H1 (cell line): ENCODE measurements at regions not wholly inside any gene's neighbourhood (a gene's known extent, or its start where the extent isn't known, plus 50 kb on each side); places are given as distances from the start of the nearest gene placed in this dataset. TPM values are rescaled to one million over a fixed set of nuclear protein-coding genes. Genes with fewer than 3 reads are reported as not detected.
"Not testable (repeated sequence)": the region's sequence is repeated elsewhere in the genome, so short reads cannot be mapped to it uniquely, and the experiment has no call there.

ENCODE experiments used
- CTCF ChIA-PET: fragments of 300-600 bp; sonication (Branson Sonifier 250); formaldehyde crosslinking; loops from one replicate; lab custom pipeline; 2021; ENCODE audit not compliant: partially characterized antibody; lab: Charles Lee
- POLR2A ChIA-PET: fragments of 300-600 bp; sonication (Branson Sonifier 250); formaldehyde crosslinking; loops from one replicate; lab custom pipeline; 2021; ENCODE audit warnings: inconsistent platforms; ENCODE audit not compliant: partially characterized antibody; lab: Charles Lee
- DNase-seq, 2 experiments: peaks; one replicate each; pipeline versions ENCODE4 v3.0.0 to v3.0.0-alpha.2; 2010 to 2022; ENCODE audit warnings: low spot score in 2 of 2, low read depth in 1 of 2, mixed read lengths in 1 of 2
- FAIRE-seq: peaks from 2 replicates; lab custom pipeline; 2011; peaks lifted over from hg19 to GRCh38; lab: Jason Lieb, UNC
- H2AFZ ChIP-seq: 2 replicates; pipeline ENCODE4 v1.8.1; 2012; ENCODE audit warnings: low read length, inconsistent platforms
- H2AK5ac ChIP-seq: 2 replicates; pipeline ENCODE4 v1.6.1; 2013; ENCODE audit warnings: low read depth, low read length
- H2BK120ac ChIP-seq: replicated peaks from 2 replicates; pipeline ENCODE3; 2013; ENCODE audit warnings: low read depth, low read length, inconsistent platforms
- H2BK12ac ChIP-seq: 2 replicates; pipeline ENCODE4 v1.6.1; 2013; ENCODE audit warnings: low read depth, low read length
- H2BK15ac ChIP-seq: 2 replicates; pipeline ENCODE4 v1.6.1; 2013; ENCODE audit warnings: low read length
- H2BK20ac ChIP-seq: 2 replicates; pipeline ENCODE4 v1.6.1; 2013; ENCODE audit warnings: low read length
- H2BK5ac ChIP-seq: 2 replicates; pipeline ENCODE4 v1.6.1; 2013; ENCODE audit warnings: low read depth, low read length
- H3K14ac ChIP-seq: 2 replicates; pipeline ENCODE4 v1.6.1; 2013; ENCODE audit warnings: inconsistent platforms; ENCODE audit not compliant: insufficient read length
- H3K18ac ChIP-seq: 2 replicates; pipeline ENCODE4 v1.6.1; 2013; ENCODE audit warnings: low read length; ENCODE audit errors: extremely low read depth
- H3K23ac ChIP-seq: 2 replicates; pipeline ENCODE4 v1.6.1; 2013; ENCODE audit warnings: inconsistent platforms; ENCODE audit not compliant: insufficient read length
- H3K23me2 ChIP-seq: 2 replicates; pipeline ENCODE4 v1.6.1; 2013; ENCODE audit warnings: low read depth, low read length
- H3K27ac ChIP-seq: 2 replicates; pipeline ENCODE4 v1.6.1; 2011; ENCODE audit warnings: low read depth, low read length, inconsistent platforms
- H3K27me3 ChIP-seq, 4 experiments: replicated peaks in 1 of 4; 1 replicate in 1 of 4; 2 replicates in 3 of 4; pipeline versions ENCODE4 v1.6.1 to v1.8.1; 2011 to 2013; ENCODE audit warnings: low read length in 3 of 4, mild to moderate bottlenecking in 3 of 4, inconsistent platforms in 2 of 4, mixed read lengths in 2 of 4, moderate library complexity in 1 of 4; ENCODE audit not compliant: control insufficient read depth in 3 of 4, insufficient read depth in 3 of 4; ENCODE audit errors: extremely low read depth in 1 of 4
- H3K36me3 ChIP-seq, 4 experiments: 2 replicates each; pipeline versions ENCODE4 v1.6.1 to v1.8.1; 2011 to 2013; ENCODE audit warnings: mild to moderate bottlenecking in 4 of 4, low read length in 3 of 4, moderate library complexity in 2 of 4, control low read depth in 1 of 4, inconsistent platforms in 1 of 4; ENCODE audit not compliant: insufficient read depth in 4 of 4, control insufficient read depth in 2 of 4
- H3K4ac ChIP-seq: replicated peaks from 2 replicates; pipeline ENCODE3; 2013; ENCODE audit warnings: low read length, low read depth, mixed read lengths, inconsistent platforms; ENCODE audit not compliant: insufficient read length
- H3K4me1 ChIP-seq, 4 experiments: replicated peaks in 1 of 4; 1 replicate in 1 of 4; 2 replicates in 3 of 4; pipeline versions ENCODE4 v1.6.1 to v1.8.1; 2011 to 2013; ENCODE audit warnings: low read length in 3 of 4, inconsistent platforms in 2 of 4, mixed read lengths in 1 of 4; ENCODE audit not compliant: insufficient read depth in 4 of 4, control insufficient read depth in 3 of 4
- H3K4me2 ChIP-seq, 2 experiments: 2 replicates each; pipeline versions ENCODE4 v1.6.1 to v1.8.1; 2011 to 2013; ENCODE audit warnings: low read depth in 2 of 2, low read length in 2 of 2, control low read depth in 1 of 2, inconsistent platforms in 1 of 2, mild to moderate bottlenecking in 1 of 2; ENCODE audit not compliant: insufficient read depth in 1 of 2
- H3K4me3 ChIP-seq, 4 experiments: fragments of 200-600, 300-600 bp in 1 of 4; sonication (generic), shearing (Covaris generic), sonication (Bioruptor Twin) in 1 of 4; 2 replicates each; pipeline versions ENCODE4 v1.5.1 to v1.8.1; 2011 to 2016; ENCODE audit warnings: low read length in 4 of 4, low read depth in 3 of 4, control low read depth in 2 of 4, inconsistent platforms in 2 of 4, mild to moderate bottlenecking in 2 of 4, mixed read lengths in 1 of 4, moderate library complexity in 1 of 4; ENCODE audit not compliant: insufficient read depth in 2 of 4; ENCODE audit errors: extremely low read depth in 1 of 4
- H3K56ac ChIP-seq: replicated peaks from 2 replicates; pipeline ENCODE3; 2013; ENCODE audit warnings: low read depth, mild to moderate bottlenecking, mixed read lengths, low read length, inconsistent platforms; ENCODE audit not compliant: insufficient read length
- H3K79me1 ChIP-seq: 2 replicates; pipeline ENCODE4 v1.6.1; 2013; ENCODE audit warnings: low read depth, low read length, control low read depth
- H3K79me2 ChIP-seq, 2 experiments: 2 replicates each; pipeline versions ENCODE4 v1.6.1 to v1.8.1; 2012 to 2013; ENCODE audit warnings: low read length in 2 of 2, mild to moderate bottlenecking in 2 of 2, inconsistent platforms in 1 of 2; ENCODE audit not compliant: insufficient read depth in 2 of 2, control insufficient read depth in 1 of 2
- H3K9ac ChIP-seq, 4 experiments: replicated peaks in 1 of 4; 1 replicate in 1 of 4; 2 replicates in 3 of 4; pipeline versions ENCODE4 v1.6.1 to v1.8.1; 2011 to 2013; ENCODE audit warnings: low read depth in 3 of 4, low read length in 3 of 4, control low read depth in 2 of 4, mild to moderate bottlenecking in 2 of 4, moderate library complexity in 2 of 4, inconsistent platforms in 1 of 4; ENCODE audit errors: extremely low read depth in 1 of 4
- H3K9me3 ChIP-seq, 2 experiments: 2 replicates each; pipeline versions ENCODE4 v1.6.1 to v1.8.1; 2012 to 2013; ENCODE audit warnings: mild to moderate bottlenecking in 2 of 2, moderate library complexity in 2 of 2, control low read depth in 1 of 2, inconsistent platforms in 1 of 2, low read depth in 1 of 2, low read length in 1 of 2, mixed read lengths in 1 of 2; ENCODE audit not compliant: insufficient read depth in 2 of 2
- H4K20me1 ChIP-seq, 2 experiments: replicated peaks in 1 of 2; 2 replicates each; pipeline versions ENCODE3 to v1.8.1; 2011 to 2013; ENCODE audit warnings: inconsistent platforms in 2 of 2, low read length in 2 of 2, mild to moderate bottlenecking in 1 of 2; ENCODE audit not compliant: insufficient read depth in 2 of 2, control insufficient read depth in 1 of 2
- H4K5ac ChIP-seq: 2 replicates; pipeline ENCODE4 v1.6.1; 2013; ENCODE audit warnings: low read length, low read depth, mixed read lengths, inconsistent platforms; ENCODE audit not compliant: insufficient read length
- H4K8ac ChIP-seq: 2 replicates; pipeline ENCODE4 v1.8.0; 2013; ENCODE audit warnings: mild to moderate bottlenecking, moderate library complexity, low read length, inconsistent platforms; ENCODE audit not compliant: insufficient read depth; ENCODE audit errors: extremely low read depth
- H4K91ac ChIP-seq: replicated peaks from 2 replicates; pipeline ENCODE3; 2013; ENCODE audit warnings: low read length, mixed read lengths, inconsistent platforms; ENCODE audit not compliant: insufficient read length
- WGBS, 2 experiments: shearing (Covaris generic) in 1 of 2; methylation state at CpG; one replicate each; pipeline versions ENCODE4 v1.1.6 to v1.1.7; 2013 to 2015; ENCODE audit warnings: low lambda C conversion rate in 2 of 2, mixed read lengths in 2 of 2, inconsistent platforms in 1 of 2, low coverage in 1 of 2, missing lambda C conversion rate in 1 of 2; ENCODE audit not compliant: insufficient replicate concordance in 2 of 2, insufficient coverage in 1 of 2, insufficient read length in 1 of 2; ENCODE audit errors: extremely low coverage in 1 of 2, missing lambda C conversion rate in 1 of 2; 5-methylcytosine and 5-hydroxymethylcytosine counted together
- small RNA-seq: library from polyadenylated mRNA; stranded (forward); fragments of <200 nt; extraction: miRNeasy Mini kit (QIAGEN cat#:217004); gene quantifications from one replicate; pipeline ENCODE3, GENCODE V24; 2013; ENCODE audit not compliant: insufficient read depth

GRCh38 chrX:146865734-146866133 lies 51.2 kb upstream of the CXorf51A start:
- H2BK120ac ChIP-seq, H3K27me3 ChIP-seq, H4K5ac ChIP-seq, H3K27ac ChIP-seq, H3K9ac ChIP-seq, H4K8ac ChIP-seq, FAIRE-seq, H2BK5ac ChIP-seq, H2BK12ac ChIP-seq, H3K4me2 ChIP-seq, H3K4me1 ChIP-seq, H2BK20ac ChIP-seq, H3K23me2 ChIP-seq, H2AK5ac ChIP-seq, H3K4ac ChIP-seq, H3K4me3 ChIP-seq, H3K14ac ChIP-seq, H3K36me3 ChIP-seq, H2BK15ac ChIP-seq, H3K23ac ChIP-seq, H2AFZ ChIP-seq, H3K56ac ChIP-seq, DNase-seq, H3K9me3 ChIP-seq, H3K79me2 ChIP-seq, H3K18ac ChIP-seq, H3K79me1 ChIP-seq, POLR2A ChIA-PET, H4K91ac ChIP-seq, CTCF ChIA-PET, H4K20me1 ChIP-seq: not testable (repeated sequence)
- 81% methylated on average over 7 of the region's 14 CpGs; no CpG with 5 or more reads in 1 of the 2 experiments for WGBS, 2 experiments

Small RNA genes in the stretch of these regions (small RNA-seq; reads per million reads assigned to genes)
- gene Z99497.1 = not detected
